Non-pigmented ciliary epithelial cell (primary cell): ENCODE measurements at regions not wholly inside any gene's neighbourhood (a gene's known extent, or its start where the extent isn't known, plus 50 kb on each side); places are given as distances from the start of the nearest gene placed in this dataset.

Source experiments
- DNase-seq: peaks from one replicate; pipeline ENCODE4 v3.0.0-alpha.2; 2010; ENCODE audit warnings: low read depth

GRCh38 chr2:14182227-14182946, 450.1 kb upstream of the LRATD1 start:
- no peak for DNase-seq

GRCh38 chr2:14185906-14186305, 446.6 kb upstream of the LRATD1 start:
- no peak for DNase-seq

- no peak for DNase-seq
Measured at GRCh38 chr2:14188446-14188845, 444.1 kb upstream of the LRATD1 start.

GRCh38 chr2:14189929-14190328, 442.6 kb upstream of the LRATD1 start:
- DNase-seq = peak; percentile 59

GRCh38 chr2:14194233-14194632, 438.3 kb upstream of the LRATD1 start:
- no peak for DNase-seq

GRCh38 chr2:14197293-14197692, 435.2 kb upstream of the LRATD1 start:
- no peak for DNase-seq

- DNase-seq = no peak
Measured at GRCh38 chr2:14199040-14199439, 433.5 kb upstream of the LRATD1 start.

GRCh38 chr2:14219306-14219705, 413.2 kb upstream of the LRATD1 start:
- no peak for DNase-seq

GRCh38 chr2:14220101-14220500, 412.4 kb upstream of the LRATD1 start:
- DNase-seq = no peak

- DNase-seq = no peak
Measured at GRCh38 chr2:14221466-14221865, 411.1 kb upstream of the LRATD1 start.

- DNase-seq = no peak
Measured at GRCh38 chr2:14223576-14223975, 408.9 kb upstream of the LRATD1 start.

- no peak for DNase-seq
Measured at GRCh38 chr2:14231391-14231898, 401.1 kb upstream of the LRATD1 start.

GRCh38 chr2:14232217-14232616, 400.3 kb upstream of the LRATD1 start:
- DNase-seq = no peak

GRCh38 chr2:14234911-14235310, 397.6 kb upstream of the LRATD1 start:
- DNase-seq = no peak

- no peak for DNase-seq
Measured at GRCh38 chr2:14235667-14236066, 396.9 kb upstream of the LRATD1 start.

- DNase-seq = no peak
Measured at GRCh38 chr2:14237902-14238301, 394.6 kb upstream of the LRATD1 start.

GRCh38 chr2:14239605-14240004, 392.9 kb upstream of the LRATD1 start:
- no peak for DNase-seq

GRCh38 chr2:14240868-14241267, 391.6 kb upstream of the LRATD1 start:
- DNase-seq = no peak

- no peak for DNase-seq
Measured at GRCh38 chr2:14245901-14246300, 386.6 kb upstream of the LRATD1 start.

- no peak for DNase-seq
Measured at GRCh38 chr2:14255135-14255820, 377.2 kb upstream of the LRATD1 start.

- DNase-seq = peak; percentile 15
Measured at GRCh38 chr2:14256890-14257289, 375.6 kb upstream of the LRATD1 start.

- no peak for DNase-seq
Measured at GRCh38 chr2:14257801-14258507, 374.6 kb upstream of the LRATD1 start.

- no peak for DNase-seq
Measured at GRCh38 chr2:14261771-14262170, 370.7 kb upstream of the LRATD1 start.
